ENCODE measurements at regions not wholly inside any gene's neighbourhood (a gene's known extent, or its start where the extent isn't known, plus 50 kb on each side); places are given as distances from the start of the nearest gene placed in this dataset.
"Not testable (repeated sequence)": the region's sequence is repeated elsewhere in the genome, so short reads cannot be mapped to it uniquely, and the experiment has no call there.

DNA sequence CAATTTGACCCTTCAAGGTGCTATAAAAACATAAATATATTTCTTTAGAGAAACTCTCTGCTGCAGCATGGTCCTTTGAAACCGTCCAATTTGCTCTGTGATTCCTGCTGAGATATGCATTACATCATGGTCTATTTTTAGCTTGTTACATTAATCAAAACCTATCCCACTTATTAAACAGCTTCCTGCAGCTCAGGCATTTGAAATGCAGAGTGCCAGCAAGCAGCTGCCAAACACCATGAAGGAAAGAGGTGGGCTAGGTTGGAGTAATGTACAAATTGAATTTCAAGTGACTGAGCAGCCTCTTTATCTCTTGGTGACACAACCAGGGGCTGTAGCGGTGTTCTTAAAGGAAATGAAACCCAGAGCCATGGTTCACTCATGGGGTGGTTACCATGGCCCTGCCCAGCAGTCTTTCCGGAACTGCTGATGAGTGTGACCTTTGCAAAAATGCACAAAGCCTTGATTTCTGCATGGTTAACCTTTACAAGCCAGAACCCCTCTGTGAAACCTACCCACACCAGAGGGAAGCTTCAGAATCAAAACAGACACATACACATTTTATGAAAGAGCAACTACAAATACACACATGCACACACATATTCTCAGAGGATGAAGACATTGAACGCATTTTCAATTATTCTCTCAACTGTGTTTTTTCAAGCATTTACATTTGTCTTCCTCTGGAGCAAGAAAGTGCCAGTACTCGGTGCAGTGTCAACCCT is 155.8 kb upstream of the ZNF608 start:
- no peak for DNase-seq

DNA sequence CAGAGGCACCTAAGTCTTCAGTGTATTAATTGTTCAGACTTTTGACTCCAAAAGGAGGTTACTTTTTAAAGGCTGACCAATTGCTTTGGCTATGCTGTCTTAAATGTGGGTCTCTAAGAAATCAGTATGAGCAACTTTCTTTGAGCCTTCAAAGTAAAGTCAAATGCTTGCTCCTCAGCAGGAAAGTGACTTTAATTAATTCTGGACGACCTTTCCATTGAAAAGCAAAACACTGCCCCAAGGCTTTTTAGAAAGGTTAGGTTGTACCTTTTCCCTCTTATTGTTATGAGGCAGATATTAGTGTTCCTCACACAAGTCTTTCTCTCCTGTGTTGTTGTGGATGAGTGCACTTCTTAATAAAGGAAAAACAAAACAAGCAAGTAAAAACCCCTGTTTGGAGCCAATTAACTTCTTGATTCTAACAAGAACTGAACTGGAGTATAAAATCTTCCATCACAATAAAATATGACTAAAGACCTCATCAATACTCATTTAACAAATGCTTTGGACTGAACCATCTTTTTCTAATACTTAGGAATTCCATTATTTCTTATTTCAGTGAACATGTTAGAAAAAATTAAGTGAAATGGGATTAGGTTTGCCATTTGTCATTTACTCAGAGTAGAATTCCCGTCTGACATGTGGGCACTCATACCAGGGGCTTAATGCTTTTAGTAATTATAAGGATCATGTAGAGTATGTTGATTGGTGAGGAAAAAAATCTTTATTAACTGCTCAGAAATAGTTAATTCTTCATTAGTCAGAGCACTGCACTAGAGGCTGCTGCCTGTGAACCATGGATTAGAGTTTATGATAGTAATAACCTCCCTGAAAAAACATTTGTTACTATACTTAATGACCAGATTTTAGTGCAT is 159.1 kb upstream of the ZNF608 start:
- DNase-seq: no peak

DNA sequence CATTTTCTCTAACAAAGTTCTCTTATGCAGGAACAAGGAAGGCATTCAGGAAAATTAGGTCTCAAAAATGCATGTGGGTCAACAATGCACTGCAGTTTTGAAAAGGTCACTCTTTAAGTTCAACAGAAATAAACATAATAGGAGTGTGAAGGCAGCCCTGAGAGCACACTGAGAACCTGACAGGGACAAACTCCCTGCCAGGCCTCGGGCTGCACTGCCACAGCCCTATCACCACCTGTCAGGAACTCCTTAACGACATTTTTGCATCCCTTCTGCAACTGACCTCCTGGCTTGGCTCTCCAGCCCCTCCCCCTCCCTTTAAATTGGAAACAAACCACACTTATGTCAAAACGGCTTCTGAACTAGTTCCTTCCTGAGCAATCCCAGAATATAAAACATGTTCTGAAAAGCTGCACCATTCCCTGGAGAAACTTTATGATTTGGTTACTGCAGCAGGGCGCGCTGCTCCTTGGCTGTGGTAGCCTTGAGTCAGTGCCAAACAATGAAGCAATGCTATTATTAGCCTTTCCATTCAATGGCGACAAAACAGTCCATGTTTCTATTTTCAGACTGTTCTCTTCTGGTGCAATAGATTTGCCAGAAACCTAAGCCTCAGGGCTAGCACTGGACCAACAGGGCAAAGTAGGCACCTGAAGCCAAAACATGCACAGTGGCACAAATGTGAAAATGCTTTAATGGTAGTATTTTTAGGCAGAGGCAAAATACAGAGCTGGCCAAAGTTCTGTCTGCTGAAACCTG is 160.1 kb upstream of the ZNF608 start:
- no peak for DNase-seq

GRCh38 chr5:124907098-124907644 is 160.7 kb upstream of the ZNF608 start:
- no peak for DNase-seq

- no peak for DNase-seq
Measured at GRCh38 chr5:124908581-124909451, 162.4 kb upstream of the ZNF608 start.

GRCh38 chr5:124909734-124910133 is 163.3 kb upstream of the ZNF608 start:
- DNase-seq: no peak

- DNase-seq: no peak
Measured at GRCh38 chr5:124910354-124911016, 164.0 kb upstream of the ZNF608 start.

DNA sequence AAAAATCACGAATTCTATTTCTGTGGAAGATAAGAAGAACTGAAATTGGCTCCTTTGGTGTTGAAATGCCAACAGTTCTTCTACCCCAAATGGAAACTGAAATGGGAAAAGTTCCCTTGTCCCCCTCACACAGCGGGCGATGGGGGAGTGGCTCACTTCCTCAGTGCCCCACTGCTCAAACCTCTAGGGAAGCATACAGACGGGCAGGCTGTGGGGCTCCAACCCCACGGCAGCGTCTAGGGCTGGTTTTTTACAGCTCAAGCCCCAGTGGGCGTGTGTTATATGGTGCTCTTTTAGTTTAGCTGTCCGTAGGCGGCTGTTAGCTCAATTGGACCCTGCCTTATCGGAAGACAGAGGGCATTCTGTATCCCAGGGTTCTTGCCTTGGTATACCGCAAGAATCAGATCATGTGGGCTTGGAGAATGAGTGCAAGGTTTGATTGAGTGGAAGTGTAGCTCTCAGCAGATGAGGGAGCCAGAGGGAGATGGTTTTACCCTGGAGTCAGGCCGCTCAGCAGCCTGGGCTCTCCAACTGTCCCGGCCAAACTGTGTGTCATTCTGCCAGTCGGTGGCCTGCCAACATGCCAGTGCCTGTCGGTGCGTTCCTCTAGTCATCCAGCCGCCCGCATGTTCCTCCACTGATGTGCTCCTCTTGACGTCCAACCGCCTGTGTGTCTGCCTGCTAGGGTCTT is 166.3 kb upstream of the ZNF608 start:
- no peak for DNase-seq

GRCh38 chr5:124913329-124913653 is 166.9 kb upstream of the ZNF608 start:
- DNase-seq: no peak

DNA sequence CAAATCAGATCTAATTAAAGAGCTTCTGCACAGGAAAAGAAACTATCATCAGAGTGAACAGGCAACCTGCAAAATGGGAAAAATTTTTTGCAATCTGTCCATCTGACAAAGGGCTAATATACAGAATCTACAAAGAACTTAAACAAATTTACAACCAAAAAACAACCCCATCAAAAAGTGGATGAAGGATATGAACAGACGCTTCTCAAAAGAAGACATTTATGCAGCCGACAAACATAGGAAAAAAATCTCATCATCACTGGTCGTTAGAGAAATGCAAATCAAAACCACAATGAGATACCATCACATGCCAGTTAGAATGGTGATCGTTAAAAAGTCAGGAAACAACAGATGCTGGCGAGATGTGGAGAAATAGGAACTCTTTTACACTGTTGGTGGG is 169.9 kb upstream of the ZNF608 start:
- DNase-seq: not testable (repeated sequence)

DNA sequence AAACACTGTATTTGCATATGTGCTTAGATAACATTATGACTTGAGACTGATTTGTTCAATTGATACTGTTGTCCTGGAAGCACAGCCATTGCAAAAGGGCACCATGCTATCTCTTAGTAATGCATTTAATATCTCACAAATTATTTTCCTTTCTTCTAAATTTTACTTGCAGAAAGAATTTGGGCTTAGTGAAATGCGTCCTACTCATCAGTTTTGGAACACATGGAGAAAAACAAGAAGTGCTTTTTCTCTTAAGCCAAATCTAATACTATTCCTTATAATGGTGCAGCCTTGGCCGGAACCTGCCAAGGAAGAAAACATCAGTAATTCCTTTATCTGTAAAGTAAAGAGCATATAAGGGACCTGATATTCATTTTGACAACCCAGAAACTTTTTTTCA is 172.2 kb upstream of the ZNF608 start:
- DNase-seq: no peak

GRCh38 chr5:124919076-124919475 is 172.6 kb upstream of the ZNF608 start:
- no peak for DNase-seq

- no peak for DNase-seq
Measured at GRCh38 chr5:124919747-124920525, 173.5 kb upstream of the ZNF608 start.

DNA sequence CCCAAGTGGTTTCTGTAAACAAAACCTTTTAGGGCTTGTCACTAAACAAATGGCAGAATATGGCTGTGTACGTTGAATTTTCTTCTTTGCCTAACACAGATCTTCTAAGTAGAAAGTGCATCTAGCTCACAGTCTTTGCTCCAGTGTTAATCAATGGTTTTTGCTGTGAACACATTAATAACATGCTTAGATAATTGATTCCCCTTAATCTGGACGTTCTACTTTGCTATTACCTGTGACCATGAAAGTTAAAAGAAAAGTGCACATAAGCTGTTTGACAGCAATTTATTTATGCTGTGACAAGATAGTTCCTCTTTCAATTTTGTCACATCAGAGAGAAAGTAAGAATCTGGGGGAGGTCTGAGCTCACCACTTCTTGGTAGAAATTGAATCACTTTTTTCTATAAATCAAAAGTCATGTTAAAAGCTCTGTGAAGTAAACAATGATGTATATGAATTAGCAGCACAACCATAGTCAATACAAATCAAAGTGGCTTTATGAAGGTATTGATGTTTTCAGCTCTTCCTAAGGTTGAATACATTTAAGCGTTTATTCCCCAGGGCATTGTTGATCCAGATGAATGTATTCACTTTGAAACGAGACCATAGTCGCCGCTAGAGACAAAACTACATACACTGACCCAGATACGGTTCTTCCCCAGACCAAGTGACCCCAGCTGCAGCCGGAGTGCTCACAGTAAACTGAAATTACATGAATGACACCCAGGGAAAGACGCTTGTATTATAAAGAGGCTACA is 174.6 kb upstream of the ZNF608 start:
- DNase-seq: no peak

- DNase-seq: no peak
Measured at GRCh38 chr5:124921694-124922093, 175.3 kb upstream of the ZNF608 start.

DNA sequence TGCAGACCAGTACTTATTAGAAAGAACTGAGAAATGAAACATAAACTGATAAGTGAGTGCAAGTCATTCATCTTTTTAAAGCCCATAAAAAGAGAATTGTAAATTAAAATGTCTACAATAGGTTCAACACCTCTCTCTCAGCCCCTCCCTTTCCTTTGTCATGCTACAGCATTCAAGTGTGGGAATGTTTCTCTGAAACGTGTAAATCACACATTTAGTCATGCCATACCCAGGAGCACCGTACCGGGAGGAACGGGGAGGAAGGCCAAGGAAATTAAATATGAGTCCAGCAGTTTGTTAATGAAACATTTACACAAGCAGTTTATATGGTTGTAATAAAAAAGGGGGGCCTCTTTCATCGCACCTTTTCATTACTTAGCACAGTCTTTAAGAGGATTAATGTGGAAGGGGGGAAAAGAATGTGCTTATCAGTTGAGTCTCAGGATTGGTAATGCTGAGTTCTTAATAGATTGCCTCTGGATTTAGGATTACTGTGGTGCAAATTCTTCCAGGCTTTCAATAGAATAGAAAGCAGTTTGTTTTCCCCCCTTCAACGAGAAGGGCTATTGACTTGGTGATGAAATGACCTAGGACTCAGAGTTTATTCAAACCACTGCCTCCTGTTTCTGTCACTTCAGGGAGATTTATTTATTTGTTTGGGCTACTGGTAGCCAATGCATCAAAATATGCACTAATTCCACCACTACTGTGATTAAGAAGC is 176.0 kb upstream of the ZNF608 start:
- DNase-seq: no peak

DNA sequence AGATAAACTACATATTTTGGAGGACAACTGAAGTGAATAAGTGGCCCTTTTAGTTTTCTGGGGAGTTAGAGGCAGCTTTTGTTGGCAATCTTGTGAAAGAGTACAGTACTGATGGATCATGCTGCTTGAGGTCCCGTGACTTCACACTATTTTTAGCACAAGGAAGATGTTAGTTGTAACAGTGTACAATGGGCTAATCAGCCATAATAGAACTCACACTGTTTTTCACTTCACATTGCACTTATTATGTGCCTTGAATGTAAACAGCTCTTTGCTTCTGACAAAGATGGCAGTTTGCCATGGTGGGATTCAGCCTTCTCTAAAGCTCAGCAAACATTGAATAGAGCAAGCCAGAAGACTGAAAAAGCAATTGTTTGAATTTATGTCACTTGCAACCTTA is 176.7 kb upstream of the ZNF608 start:
- no peak for DNase-seq

GRCh38 chr5:124924729-124925128 is 178.3 kb upstream of the ZNF608 start:
- no peak for DNase-seq

DNA sequence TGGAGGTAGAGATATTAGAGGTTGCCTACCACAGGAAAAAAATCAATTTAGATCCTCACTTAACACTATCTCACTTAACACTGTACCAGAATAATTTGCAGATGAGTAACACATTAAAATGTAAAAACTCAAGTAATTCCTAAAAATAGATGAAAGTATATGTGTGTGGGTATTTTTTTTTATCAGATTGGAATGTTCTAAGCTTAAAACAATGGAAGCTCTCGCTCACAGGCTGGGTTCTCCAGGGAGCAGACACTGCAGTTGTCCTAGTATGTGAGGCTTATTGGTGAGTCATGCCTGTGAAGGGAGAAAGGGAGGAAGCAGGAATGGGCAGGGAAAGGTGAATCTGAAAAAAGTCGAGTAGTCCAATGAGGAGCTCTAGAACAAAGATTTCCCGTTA is 181.3 kb upstream of the ZNF608 start:
- no peak for DNase-seq

Measured in activated CD4-positive, CD25-positive, alpha-beta regulatory T cell (primary cell).